ENCODE measurements at regions not wholly inside any gene's neighbourhood (a gene's known extent, or its start where the extent isn't known, plus 50 kb on each side); places are given as distances from the start of the nearest gene placed in this dataset.

GRCh38 chrX:110425222-110426154 is 66.8 kb downstream of the RTL9 start:
- H3K18ac ChIP-seq (ENCODE audit: insufficient read length, low read depth, low read length), result no peak overlapping the region
- no peak overlapping the region for H3K27ac Mint-ChIP-seq
- no peak overlapping the region for H2AFZ ChIP-seq (ENCODE audit: low read length)

More at GRCh38 chrX:110425222-110426154, 66.8 kb downstream of the RTL9 start:
- Mint-ChIP-seq H3K4me3 (no peak overlapping the region), H3K9me3 (no peaks in the 10 kb centered on the region), H3K4me1 (peaks cover 14 to 17% of the 10 kb centered on the region in 2 experiments), H3K36me3 (ENCODE audit: insufficient read depth in 1 of 3, low read depth in 3 of 3) (no peaks in the 10 kb centered on the region), H3K27me3 (ENCODE audit: low read depth) (peaks cover 19% of the 10 kb centered on the region)
- H3K27ac ChIP-seq (ENCODE audit: insufficient read length, low read depth, low read length), result no peak overlapping the region
- DNase-seq, result no peak
- no peaks in the 10 kb centered on the region for H3K23me2 ChIP-seq (ENCODE audit: insufficient read length, low read depth, low read length, poor library complexity, severe bottlenecking)
- no peak overlapping the region for H2BK12ac ChIP-seq (ENCODE audit: insufficient read length, low read depth, low read length)
- no peaks in the 10 kb centered on the region for H3K9me3 ChIP-seq (ENCODE audit: control insufficient read depth, low read depth, low read length)
- no peak overlapping the region for H2BK5ac ChIP-seq (ENCODE audit: insufficient read length, low read length)
- no peak overlapping the region for H3K4me2 ChIP-seq (ENCODE audit: insufficient read depth, insufficient read length, low read length)
- no peak overlapping the region for H3T11ph ChIP-seq (ENCODE audit: low read length)
- no peak overlapping the region for H4K5ac ChIP-seq (ENCODE audit: insufficient read length, low read depth, low read length)
- no peaks in the 10 kb centered on the region for H3K79me2 ChIP-seq (ENCODE audit: insufficient read depth, low read length)
- no peak overlapping the region for H2AK5ac ChIP-seq (ENCODE audit: insufficient read length, low read length)
- no peak overlapping the region for H3K56ac ChIP-seq (ENCODE audit: insufficient read length, low read depth, low read length)
- H4K20me1 ChIP-seq (ENCODE audit: control insufficient read depth, insufficient read depth, insufficient read length), result no peaks in the 10 kb centered on the region
- H3K4me1 ChIP-seq (ENCODE audit: insufficient read depth, low read length), result no peaks in the 10 kb centered on the region; the same call in 1 of the 2 replicates
- no peak overlapping the region for H2BK15ac ChIP-seq (ENCODE audit: low read depth, low read length)
- no peaks in the 10 kb centered on the region for H3K27me3 ChIP-seq (ENCODE audit: insufficient read depth, low read length)
- no peak overlapping the region for H4K8ac ChIP-seq (replicated peaks; ENCODE audit: insufficient read length, low read depth, low read length)
- no peak overlapping the region for H4K91ac ChIP-seq (ENCODE audit: insufficient read length, low read depth, low read length)
- H2BK120ac ChIP-seq (ENCODE audit: low read depth, low read length, poor library complexity, severe bottlenecking), result no peak overlapping the region
- TF ChIP-seq CTCF (conservative IDR thresholded peaks at IDR 0.05), result peak; percentile 25; the same call in 1 of the 3 replicates
- H3K9ac ChIP-seq (ENCODE audit: extremely low read depth, insufficient read length, low read length), result no peak overlapping the region
- WGBS (ENCODE audit: extremely low coverage, insufficient read length, low lambda C conversion rate), result no CpG with 5 or more reads among the region's 9 CpGs
- H3K4ac ChIP-seq (ENCODE audit: low read depth, low read length), result no peak overlapping the region
- H3K23ac ChIP-seq (ENCODE audit: insufficient read length, low read depth, low read length), result no peak overlapping the region
- H3K79me1 ChIP-seq (ENCODE audit: insufficient read depth, low read depth, low read length, poor library complexity, severe bottlenecking), result no peaks in the 10 kb centered on the region
- no peak overlapping the region for H2BK20ac ChIP-seq (ENCODE audit: low read depth, low read length, poor library complexity, severe bottlenecking)
- no peak overlapping the region for H3K14ac ChIP-seq (ENCODE audit: insufficient read depth, low read length)

All from H9 (cell line).